Body of pancreas (tissue), 4 donors: ENCODE measurements at regions not wholly inside any gene's neighbourhood (a gene's known extent, or its start where the extent isn't known, plus 50 kb on each side); places are given as distances from the start of the nearest gene placed in this dataset.

ENCODE experiments used
- POLR2A ChIP-seq, 3 donors: fragments of 450-650 bp; IDR thresholded peaks; one replicate each; pipeline ENCODE4 v1.6.1; 2016; ENCODE audit warnings: antibody characterized with exemption in 3 of 3, mild to moderate bottlenecking in 2 of 3
- TF ChIP-seq, protein P1 (sequence below), 7 experiments: fragments of 450-650 bp in 4 of 7; fragments of 200-600 bp in 3 of 7; sonication (generic) in 3 of 7; IDR thresholded peaks; one replicate each; pipeline ENCODE4 v1.5.1; 2016 to 2019; ENCODE audit warnings: antibody characterized with exemption in 7 of 7

DNA sequence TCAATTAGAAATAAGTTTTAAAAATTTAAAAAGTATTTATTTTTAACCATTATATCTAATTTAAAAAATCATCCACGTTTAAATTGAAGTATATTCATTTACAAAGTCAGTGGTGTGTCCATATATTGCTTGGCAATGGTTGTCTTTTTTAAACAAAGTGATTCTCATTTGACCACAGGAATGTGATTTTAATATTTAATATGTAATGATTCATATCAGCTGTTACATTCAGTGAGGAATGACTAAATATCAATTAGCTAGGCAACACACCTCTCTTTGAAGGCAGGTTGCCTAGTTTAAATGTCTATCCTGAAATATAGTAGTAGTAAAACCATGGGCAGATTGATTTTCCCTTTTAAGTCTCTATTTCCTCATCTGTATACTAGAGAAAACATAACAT lies 392.2 kb upstream of the CCDC179 start:
- TF ChIP-seq, protein P1, sequence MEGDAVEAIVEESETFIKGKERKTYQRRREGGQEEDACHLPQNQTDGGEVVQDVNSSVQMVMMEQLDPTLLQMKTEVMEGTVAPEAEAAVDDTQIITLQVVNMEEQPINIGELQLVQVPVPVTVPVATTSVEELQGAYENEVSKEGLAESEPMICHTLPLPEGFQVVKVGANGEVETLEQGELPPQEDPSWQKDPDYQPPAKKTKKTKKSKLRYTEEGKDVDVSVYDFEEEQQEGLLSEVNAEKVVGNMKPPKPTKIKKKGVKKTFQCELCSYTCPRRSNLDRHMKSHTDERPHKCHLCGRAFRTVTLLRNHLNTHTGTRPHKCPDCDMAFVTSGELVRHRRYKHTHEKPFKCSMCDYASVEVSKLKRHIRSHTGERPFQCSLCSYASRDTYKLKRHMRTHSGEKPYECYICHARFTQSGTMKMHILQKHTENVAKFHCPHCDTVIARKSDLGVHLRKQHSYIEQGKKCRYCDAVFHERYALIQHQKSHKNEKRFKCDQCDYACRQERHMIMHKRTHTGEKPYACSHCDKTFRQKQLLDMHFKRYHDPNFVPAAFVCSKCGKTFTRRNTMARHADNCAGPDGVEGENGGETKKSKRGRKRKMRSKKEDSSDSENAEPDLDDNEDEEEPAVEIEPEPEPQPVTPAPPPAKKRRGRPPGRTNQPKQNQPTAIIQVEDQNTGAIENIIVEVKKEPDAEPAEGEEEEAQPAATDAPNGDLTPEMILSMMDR (IDR thresholded peaks at IDR 0.05): no peak
- no peak for TF ChIP-seq POLR2A (IDR thresholded peaks at IDR 0.05)
